Thoracic aorta (tissue), 2 donors: ENCODE measurements at regions not wholly inside any gene's neighbourhood (a gene's known extent, or its start where the extent isn't known, plus 50 kb on each side); places are given as distances from the start of the nearest gene placed in this dataset.
"Not testable (repeated sequence)": the region's sequence is repeated elsewhere in the genome, so short reads cannot be mapped to it uniquely, and the experiment has no call there.

ENCODE experiments used
- ATAC-seq: fragments of 150-250 bp; one replicate; pipeline ENCODE4 v1.8.0; 2017; ENCODE audit warnings: low read depth; ENCODE audit not compliant: insufficient number of reproducible peaks, low FRiP score
- DNase-seq: peaks from one replicate; pipeline ENCODE4 v3.0.0-alpha.2; 2020; ENCODE audit warnings: low spot score
- H3K27ac ChIP-seq, 2 donors: fragments of 200-600 bp; sonication (generic); 1 replicate in 1 of 2; 2 replicates in 1 of 2; pipeline ENCODE4 v1.5.1; 2016; ENCODE audit warnings: mild to moderate bottlenecking in 2 of 2, moderate library complexity in 2 of 2
- H3K27me3 ChIP-seq: fragments of 200-600 bp; sonication (generic); replicated peaks from 2 replicates; pipeline ENCODE4 v1.6.0; 2016; ENCODE audit warnings: mild to moderate bottlenecking; ENCODE audit not compliant: insufficient read depth
- H3K36me3 ChIP-seq: fragments of 200-600 bp; sonication (generic); one replicate; pipeline ENCODE4 v1.5.1; 2016
- H3K4me1 ChIP-seq, 2 donors: fragments of 200-600 bp; sonication (generic); 1 replicate in 1 of 2; 2 replicates in 1 of 2; pipeline versions ENCODE4 v1.5.1 to v1.6.0; 2016; ENCODE audit warnings: low read depth in 2 of 2, mild to moderate bottlenecking in 1 of 2; ENCODE audit not compliant: control insufficient read depth in 1 of 2
- H3K4me3 ChIP-seq: fragments of 200-600 bp; sonication (generic); 2 replicates; pipeline ENCODE4 v1.5.1; 2016; ENCODE audit warnings: mild to moderate bottlenecking
- H3K9me3 ChIP-seq: fragments of 200-600 bp; sonication (generic); 2 replicates; pipeline ENCODE4 v1.5.1; 2016
- TF ChIP-seq, protein P1 (sequence below): fragments of 200-600 bp; sonication (generic); IDR thresholded peaks from one replicate; pipeline ENCODE4 v1.5.1; 2019; ENCODE audit warnings: antibody characterized with exemption

DNA sequence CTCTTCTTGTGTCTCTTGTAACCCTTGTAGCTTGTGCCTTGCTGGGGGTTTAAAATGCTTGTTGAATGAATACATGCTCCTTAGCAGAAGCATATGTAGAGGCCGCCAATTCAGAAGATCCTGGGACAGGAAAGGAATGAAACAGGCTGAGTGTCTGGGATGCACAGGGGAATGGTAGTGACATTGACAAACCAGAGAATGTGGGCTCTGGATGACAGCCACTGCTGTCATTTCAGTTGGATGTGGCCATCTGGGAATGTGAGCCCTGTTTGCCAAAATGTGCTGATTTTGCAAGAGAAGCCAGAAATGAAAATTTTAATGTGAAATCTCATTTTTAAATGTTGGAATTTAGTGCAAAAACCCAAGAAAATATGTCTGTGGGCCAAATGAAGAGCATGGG, 136.8 kb downstream of the DACT1 start:
- no peaks in the 10 kb centered on the region for H3K36me3 ChIP-seq
- H3K27me3 ChIP-seq, result no peaks in the 10 kb centered on the region
- no peaks in the 10 kb centered on the region for H3K9me3 ChIP-seq
- DNase-seq, result no peak
- no peak overlapping the region for H3K4me3 ChIP-seq
- ATAC-seq, result no peak
- no peak overlapping the region for H3K27ac ChIP-seq
- H3K4me1 ChIP-seq, result no peaks in the 10 kb centered on the region
- TF ChIP-seq, protein P1, sequence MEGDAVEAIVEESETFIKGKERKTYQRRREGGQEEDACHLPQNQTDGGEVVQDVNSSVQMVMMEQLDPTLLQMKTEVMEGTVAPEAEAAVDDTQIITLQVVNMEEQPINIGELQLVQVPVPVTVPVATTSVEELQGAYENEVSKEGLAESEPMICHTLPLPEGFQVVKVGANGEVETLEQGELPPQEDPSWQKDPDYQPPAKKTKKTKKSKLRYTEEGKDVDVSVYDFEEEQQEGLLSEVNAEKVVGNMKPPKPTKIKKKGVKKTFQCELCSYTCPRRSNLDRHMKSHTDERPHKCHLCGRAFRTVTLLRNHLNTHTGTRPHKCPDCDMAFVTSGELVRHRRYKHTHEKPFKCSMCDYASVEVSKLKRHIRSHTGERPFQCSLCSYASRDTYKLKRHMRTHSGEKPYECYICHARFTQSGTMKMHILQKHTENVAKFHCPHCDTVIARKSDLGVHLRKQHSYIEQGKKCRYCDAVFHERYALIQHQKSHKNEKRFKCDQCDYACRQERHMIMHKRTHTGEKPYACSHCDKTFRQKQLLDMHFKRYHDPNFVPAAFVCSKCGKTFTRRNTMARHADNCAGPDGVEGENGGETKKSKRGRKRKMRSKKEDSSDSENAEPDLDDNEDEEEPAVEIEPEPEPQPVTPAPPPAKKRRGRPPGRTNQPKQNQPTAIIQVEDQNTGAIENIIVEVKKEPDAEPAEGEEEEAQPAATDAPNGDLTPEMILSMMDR, result no peak

DNA sequence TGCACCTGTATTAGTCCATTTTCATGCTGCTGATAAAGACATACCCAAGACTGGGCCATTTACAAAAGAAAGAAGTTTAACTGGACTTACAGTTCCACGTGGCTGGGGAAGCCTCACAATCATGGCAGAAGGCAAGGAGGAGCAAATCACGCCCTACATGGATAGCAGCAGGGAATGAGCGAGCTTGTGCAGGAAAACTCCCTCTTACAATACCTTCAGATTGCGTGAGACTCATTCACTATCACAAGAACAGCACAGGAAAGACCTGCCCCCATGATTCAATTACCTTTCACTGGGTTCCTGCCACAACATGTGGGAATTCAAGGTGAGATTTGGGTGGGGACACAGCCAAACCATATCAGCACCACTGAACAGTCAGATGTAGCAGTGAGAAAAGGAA, 137.4 kb downstream of the DACT1 start:
- not testable (repeated sequence) for H3K9me3 ChIP-seq, H3K4me1 ChIP-seq, H3K27ac ChIP-seq, H3K4me3 ChIP-seq, H3K36me3 ChIP-seq, DNase-seq, ATAC-seq, H3K27me3 ChIP-seq

GRCh38 chr14:58776516-58776915, 138.8 kb downstream of the DACT1 start:
- H3K9me3 ChIP-seq, result no peaks in the 10 kb centered on the region

GRCh38 chr14:58777541-58777979, 139.8 kb downstream of the DACT1 start:
- DNase-seq, result no peak
- Histone ChIP-seq H3K36me3 (no peaks in the 10 kb centered on the region), H3K27me3 (no peaks in the 10 kb centered on the region), H3K4me1 (no peaks in the 10 kb centered on the region), H3K9me3 (no peaks in the 10 kb centered on the region), H3K4me3 (no peak overlapping the region), H3K27ac (no peak overlapping the region)
- no peak for ATAC-seq
- TF ChIP-seq, protein P1, result no peak

More at GRCh38 chr14:58776516-58776915, 138.8 kb downstream of the DACT1 start:
- no peaks in the 10 kb centered on the region for H3K4me1 ChIP-seq
- no peak overlapping the region for H3K27ac ChIP-seq
- DNase-seq (no peak), ATAC-seq (no peak)
- H3K36me3 ChIP-seq, result no peaks in the 10 kb centered on the region
- H3K4me3 ChIP-seq, result no peak overlapping the region
- no peaks in the 10 kb centered on the region for H3K27me3 ChIP-seq
- TF ChIP-seq, protein P1, result no peak

GRCh38 chr14:58778202-58778601, 140.4 kb downstream of the DACT1 start:
- no peak for ATAC-seq
- Histone ChIP-seq H3K4me1 (no peaks in the 10 kb centered on the region), H3K4me3 (no peak overlapping the region), H3K9me3 (no peaks in the 10 kb centered on the region), H3K27ac (no peak overlapping the region), H3K36me3 (no peaks in the 10 kb centered on the region), H3K27me3 (no peaks in the 10 kb centered on the region)
- DNase-seq, result no peak
- TF ChIP-seq, protein P1, result no peak

- no peaks in the 10 kb centered on the region for H3K27me3 ChIP-seq
- TF ChIP-seq, protein P1, result no peak
- no peaks in the 10 kb centered on the region for H3K36me3 ChIP-seq
- H3K4me3 ChIP-seq, result no peak overlapping the region
- ATAC-seq (no peak), DNase-seq (no peak)
- H3K9me3 ChIP-seq, result no peaks in the 10 kb centered on the region
- H3K27ac ChIP-seq, result no peak overlapping the region
- no peaks in the 10 kb centered on the region for H3K4me1 ChIP-seq
Observed at GRCh38 chr14:58779376-58779775, 141.6 kb downstream of the DACT1 start.
